NCI-H146 treated with DMSO at 0.1 percent for 48 hours (cell line): ENCODE measurements at regions not wholly inside any gene's neighbourhood (a gene's known extent, or its start where the extent isn't known, plus 50 kb on each side); places are given as distances from the start of the nearest gene placed in this dataset.
"Not testable (repeated sequence)": the region's sequence is repeated elsewhere in the genome, so short reads cannot be mapped to it uniquely, and the experiment has no call there.

Experiments used
- DNase-seq: peaks from one replicate; lab custom pipeline; 2025; ENCODE audit not compliant: unreplicated experiment; lab: John Stamatoyannopoulos, UW

DNA sequence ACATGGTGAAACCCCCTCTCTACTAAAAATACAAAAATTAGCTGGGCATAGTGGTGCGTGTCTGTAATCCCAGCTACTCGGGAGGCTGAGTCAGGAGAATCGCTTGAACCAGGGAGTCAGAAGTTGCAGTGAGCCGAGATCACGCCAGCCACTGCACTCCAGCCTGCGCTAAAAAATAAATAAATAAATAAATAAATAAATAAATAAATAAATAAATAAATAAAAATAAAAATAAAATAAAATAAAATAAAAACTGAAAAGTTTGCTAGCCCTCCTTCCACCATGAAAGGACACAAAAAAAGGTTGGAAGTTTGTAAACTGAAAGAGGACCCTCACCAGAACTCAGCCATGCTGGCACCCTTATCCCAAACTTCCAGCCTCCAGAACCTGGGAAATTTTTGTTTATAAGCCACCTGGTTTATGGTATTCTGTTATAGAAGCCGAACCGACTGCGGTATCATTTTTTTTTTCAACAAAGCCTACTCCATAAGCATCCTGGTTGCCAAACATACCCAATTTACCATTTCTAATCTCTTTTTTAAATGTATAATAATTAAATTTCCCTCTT is 448.2 kb downstream of the SEMA3D start:
- no peak for DNase-seq

- DNase-seq: no peak
These were observed 451.2 kb downstream of the SEMA3D start for GRCh38 chr7:84735677-84736076.

DNA sequence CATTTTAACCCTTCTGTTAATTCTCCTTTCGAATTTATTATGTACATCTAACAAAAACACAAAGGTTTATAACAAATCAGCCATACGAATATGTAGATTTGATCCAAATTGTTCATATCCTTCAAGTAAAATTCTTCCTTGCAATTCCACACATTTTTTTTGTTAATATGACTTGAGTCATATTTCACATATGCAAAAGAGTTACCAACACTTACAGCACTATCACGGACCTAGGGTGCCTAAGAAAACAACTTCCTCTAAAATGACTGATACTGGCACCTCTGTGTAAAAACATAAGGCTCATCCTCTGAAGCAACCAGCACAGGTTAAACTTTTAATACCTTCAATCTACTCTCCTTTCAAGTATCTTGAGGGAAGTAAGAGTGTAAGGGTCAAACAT is 451.8 kb downstream of the SEMA3D start:
- no peak for DNase-seq

DNA sequence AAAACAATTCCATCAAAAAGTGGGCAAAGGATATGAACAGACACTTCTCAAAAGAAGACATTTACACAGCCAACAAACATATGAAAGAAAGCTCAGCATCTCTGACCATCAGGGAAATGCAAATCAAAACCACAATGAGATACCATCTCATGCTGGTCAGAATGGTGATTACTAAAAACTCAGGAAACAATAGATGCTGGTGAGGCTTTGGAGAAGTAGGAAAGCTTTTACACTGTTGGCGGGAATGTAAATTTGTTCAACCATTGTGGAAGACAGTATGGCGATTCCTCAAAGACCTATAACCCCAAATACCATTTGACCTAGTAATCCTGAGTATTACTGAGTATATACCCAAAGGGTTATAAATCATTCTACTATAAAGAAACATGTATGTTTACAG is 452.9 kb downstream of the SEMA3D start:
- DNase-seq: not testable (repeated sequence)

GRCh38 chr7:84730864-84731263 is 456.0 kb downstream of the SEMA3D start:
- DNase-seq: not testable (repeated sequence)

DNA sequence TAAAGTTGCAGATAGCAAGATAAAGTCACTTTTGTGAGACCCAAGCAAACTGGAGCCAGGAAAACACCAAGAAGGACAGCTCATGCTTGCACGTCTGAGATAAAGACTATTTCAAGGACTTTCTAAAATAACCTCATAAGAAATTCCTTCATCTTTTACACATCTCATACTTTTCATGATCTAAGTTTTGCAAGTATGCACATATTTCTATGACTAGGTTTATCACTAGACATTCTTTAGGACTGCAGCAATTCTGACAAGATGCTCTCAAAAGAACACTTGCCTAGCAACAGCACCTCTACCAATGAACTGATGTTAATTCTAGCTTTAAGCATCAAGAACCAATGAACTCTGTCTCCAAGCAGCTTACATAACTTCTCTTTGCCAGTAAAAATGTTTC is 457.6 kb downstream of the SEMA3D start:
- DNase-seq: no peak

- no peak for DNase-seq
These were observed 464.1 kb downstream of the SEMA3D start for GRCh38 chr7:84722734-84723133.

GRCh38 chr7:84722086-84722485 is 464.8 kb downstream of the SEMA3D start:
- no peak for DNase-seq

GRCh38 chr7:84720456-84721097 is 466.3 kb downstream of the SEMA3D start:
- no peak for DNase-seq

DNA sequence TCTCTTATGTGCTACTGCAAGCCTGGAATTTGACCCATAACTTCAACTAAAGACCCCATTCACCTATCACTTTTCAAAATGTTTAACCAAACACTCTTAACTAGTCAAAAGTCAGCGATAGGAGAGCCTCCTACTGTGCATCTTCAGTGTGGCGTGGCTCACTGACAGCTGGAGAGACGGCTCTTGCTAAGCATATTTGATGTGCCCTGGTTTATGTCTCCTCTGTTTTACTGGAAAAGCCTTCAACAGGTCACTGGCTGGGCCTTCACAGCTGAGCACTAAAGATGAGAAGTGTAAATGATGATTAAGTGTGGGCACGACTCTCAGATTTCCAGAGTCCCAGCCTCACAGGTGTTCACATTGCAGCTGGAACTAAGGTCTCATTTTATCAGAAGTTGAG is 472.1 kb downstream of the SEMA3D start:
- no peak for DNase-seq

DNA sequence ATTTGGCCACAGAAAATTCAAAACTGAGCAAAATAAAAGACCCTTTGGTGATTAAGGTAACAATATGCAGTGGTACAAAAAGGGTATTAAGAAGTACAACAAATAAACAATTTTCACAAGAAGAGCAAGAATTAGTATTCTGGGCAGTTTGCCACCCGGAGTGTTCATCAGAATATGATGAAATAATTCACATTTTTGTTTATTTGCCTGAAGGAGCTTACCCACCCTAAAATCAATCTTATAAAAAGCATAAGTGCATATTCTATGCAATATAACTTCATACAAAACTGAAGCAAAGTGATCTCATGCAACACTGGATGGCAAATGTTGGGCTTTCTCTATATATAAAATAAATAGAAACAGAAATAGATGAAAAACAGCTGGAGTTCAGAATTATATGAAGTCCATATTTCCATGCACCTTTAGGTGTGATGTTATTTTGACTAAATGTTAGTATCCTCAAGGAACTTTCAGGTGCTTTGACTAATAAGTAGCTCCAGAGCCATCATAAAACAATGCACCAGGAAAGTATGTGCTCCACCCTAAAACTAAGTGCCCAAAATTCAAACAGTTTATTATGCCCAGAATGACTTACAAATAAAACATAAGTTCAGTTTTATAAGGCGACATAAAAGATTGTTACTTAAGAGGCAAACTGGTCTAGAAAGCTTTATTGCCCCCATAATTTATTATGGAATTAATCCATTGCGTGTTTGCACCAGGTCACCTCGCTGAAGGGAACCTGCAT is 474.3 kb downstream of the SEMA3D start:
- no peak for DNase-seq

DNA sequence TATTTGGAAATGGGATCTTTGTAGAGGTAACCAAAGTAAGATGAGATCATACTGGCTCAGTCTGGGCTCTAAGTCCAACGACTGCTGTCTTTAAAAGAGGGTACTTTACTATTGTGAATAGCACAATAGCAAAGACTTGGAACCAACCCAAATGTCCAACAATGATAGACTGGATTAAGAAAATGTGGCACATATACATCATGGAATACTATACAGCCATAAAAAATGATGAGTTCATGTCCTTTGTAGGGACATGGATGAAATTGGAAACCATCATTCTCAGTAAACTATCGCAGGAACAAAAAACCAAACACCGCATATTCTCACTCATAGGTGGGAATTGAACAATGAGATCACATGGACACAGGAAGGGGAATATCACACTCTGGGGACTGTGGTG is 476.3 kb downstream of the SEMA3D start:
- not testable (repeated sequence) for DNase-seq

DNA sequence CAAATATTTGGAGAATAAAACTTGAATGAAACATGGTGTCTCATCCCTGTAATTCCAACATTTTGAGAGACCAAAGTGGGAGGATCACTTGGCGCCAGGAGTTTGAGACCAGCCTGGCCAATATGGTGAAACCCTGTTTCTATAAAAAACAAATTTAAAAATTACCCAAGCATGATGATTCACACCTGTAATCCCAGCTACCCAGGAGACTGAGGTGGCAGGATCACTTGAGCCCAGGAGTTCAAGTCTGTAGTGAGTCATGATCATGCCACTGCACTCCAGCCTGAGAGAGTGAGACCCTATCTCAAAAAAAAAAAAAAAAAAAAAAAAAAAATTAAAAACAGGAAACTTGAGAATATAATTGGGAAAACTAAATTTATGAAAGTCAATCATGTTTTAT is 481.1 kb downstream of the SEMA3D start:
- no peak for DNase-seq

DNA sequence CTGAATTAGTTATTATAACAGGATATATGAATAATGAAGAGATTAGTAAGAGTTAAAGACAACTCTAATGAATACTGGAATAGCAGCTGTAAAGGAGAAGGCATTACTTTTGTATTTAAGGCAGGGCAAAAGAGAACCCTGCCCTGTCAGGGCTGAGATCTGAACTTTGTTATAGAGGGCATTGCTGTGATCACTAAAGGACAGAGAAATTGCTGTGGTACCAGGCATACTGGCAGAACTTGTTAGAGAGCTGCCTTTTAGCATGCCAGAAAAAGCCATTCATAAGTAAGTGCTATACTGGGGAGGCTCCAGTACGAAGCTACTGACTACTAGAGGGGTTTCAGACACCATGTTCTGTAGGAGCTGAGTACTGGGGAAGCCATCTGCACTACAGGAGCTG is 481.8 kb downstream of the SEMA3D start:
- DNase-seq: no peak

GRCh38 chr7:84704380-84704779 is 482.5 kb downstream of the SEMA3D start:
- no peak for DNase-seq

DNA sequence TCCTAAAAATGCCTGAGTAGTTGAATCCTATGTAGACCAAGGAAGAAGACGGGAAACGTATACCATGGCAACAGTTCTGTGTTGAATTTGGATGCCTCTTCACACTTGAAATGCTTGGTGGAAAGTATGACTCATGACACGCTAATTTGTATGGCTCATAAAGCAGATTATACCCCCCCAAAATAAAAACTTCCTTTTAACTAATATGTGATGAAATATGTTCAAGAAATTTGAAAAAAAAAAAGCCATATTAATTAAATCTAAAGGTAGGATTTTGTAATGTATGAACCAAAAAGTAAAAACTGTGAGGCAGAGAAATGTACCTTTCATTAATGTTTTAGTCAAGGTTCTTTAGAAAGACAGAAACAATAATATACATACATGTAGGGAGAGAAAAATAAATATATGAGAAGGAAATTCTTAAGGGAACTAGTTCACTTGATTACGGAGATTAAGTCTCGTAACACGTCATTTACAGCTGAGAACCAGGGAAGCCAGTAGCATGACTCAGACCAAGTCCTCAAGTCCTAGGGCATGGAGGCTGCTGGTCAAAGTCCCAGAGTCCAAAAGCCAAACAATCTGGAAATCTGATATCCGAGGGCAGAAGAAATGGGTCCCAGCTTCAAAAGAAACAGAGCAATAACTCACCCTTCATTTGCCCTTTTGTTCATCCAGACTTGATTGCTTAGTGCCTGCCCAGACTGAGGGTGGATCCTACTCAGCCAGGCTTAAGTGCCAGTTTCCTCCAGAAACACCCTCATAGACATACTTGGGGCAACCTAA is 485.1 kb downstream of the SEMA3D start:
- DNase-seq: no peak

DNA sequence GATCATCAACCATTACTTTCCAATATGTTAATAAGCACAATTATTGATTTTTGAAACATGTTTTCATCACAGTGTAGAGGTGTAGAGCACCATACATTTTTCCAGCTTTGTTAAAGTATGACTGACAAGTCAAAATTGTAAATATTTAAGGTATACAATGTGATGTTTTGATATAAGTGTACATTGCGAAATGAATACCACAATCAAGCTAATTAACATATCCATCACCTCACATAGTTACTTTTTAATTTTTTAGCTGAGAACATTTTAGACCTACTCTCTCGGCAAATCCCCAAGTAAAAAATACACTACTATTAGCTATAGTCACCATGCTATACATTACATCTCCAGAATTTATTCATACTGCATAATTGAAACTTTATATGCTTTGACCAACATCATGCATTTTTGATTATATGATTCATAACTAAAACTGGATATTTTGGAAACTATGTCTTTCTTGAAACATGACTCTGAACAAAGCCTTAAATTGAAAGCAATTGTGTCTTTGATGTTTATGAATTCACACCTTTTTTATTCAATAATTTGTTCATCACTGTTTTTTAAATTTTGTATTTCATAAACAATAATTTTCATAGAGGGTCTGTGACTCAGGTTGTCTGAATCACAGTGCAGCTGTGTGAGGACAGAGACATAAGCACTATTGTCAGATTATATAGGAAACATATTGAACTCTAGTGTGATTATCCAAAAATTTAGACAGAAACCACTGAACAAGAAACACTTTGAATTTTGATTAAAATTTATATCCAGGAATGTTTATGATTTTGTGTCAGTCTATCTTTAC is 486.1 kb downstream of the SEMA3D start:
- no peak for DNase-seq

DNA sequence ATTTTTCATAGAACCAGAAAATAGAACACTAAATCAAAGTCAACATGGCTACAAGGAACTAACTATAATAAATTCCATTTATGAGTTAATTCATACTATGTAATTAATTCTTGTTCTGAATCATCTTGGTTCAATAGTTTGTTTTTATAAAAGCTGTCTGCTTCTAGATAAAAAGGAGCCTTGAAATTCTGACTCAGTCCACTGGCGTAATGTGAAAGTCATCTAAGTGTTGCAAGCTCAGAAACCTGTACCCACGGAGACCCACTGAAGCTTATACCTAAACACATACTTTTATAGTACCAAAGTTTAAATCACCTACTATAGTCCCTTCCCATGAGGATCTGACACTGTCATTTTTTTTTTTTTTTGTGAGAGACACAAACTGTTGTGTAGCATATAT is 489.4 kb downstream of the SEMA3D start:
- no peak for DNase-seq

GRCh38 chr7:84693483-84693882 is 493.4 kb downstream of the SEMA3D start:
- DNase-seq: no peak

DNA sequence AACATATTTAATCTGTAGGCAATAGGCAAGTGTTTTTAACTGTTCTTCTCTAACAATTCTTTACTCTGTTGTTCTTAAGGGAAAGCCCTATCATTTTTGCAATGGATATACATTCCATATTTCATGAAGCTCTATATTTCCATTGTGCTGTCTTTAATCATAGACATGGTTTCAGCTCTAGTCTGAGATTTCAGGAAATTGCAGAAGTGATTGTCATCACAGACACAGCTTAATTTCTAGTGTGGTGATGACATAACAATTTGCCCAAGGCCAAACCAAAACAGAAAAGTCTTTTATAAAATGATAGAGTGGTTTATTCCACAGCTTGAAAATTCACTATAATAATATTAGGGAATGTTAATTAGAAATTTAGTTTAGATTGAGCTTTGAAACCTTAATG is 494.1 kb upstream of the SEMA3A start:
- DNase-seq: no peak

DNA sequence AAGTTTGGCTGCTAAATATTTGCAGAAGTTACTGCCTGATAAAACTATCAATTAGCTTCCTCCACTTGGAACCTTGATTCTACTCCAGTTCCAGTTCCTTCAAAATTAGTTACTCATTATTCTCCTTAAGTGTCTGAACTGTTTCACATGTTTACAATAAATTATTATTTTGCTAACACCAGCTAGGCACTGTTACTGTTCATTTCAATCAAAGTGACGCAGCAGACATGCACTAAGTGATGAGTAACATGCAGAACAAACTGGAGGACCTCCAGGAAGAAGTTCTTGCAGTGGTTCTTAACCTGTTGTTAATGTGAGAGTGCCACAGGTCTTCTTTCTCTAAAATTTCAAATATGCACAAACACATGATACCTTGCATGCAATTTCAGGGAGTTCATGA is 491.8 kb upstream of the SEMA3A start:
- no peak for DNase-seq
